GM12875 (cell line): ENCODE measurements at regions not wholly inside any gene's neighbourhood (a gene's known extent, or its start where the extent isn't known, plus 50 kb on each side); places are given as distances from the start of the nearest gene placed in this dataset.
"Not testable (repeated sequence)": the region's sequence is repeated elsewhere in the genome, so short reads cannot be mapped to it uniquely, and the experiment has no call there.

Source experiments
- H3K4me3 ChIP-seq: one replicate; pipeline ENCODE4 v1.5.1; 2011; ENCODE audit warnings: low read depth, low read length, control low read depth
- CTCF ChIP-seq: IDR thresholded peaks from 2 replicates; pipeline ENCODE4 v1.5.1; 2011; ENCODE audit warnings: low read depth, mild to moderate bottlenecking, control low read depth, inconsistent platforms, low read length, moderate library complexity, borderline replicate concordance; ENCODE audit not compliant: insufficient read depth

- no peak overlapping the region for H3K4me3 ChIP-seq
- no peak for TF ChIP-seq CTCF
These were observed 232.7 kb downstream of the DLL1 start for GRCh38 chr6:170057961-170058877.

GRCh38 chr6:170057034-170057734 is 233.7 kb downstream of the DLL1 start:
- no peak for TF ChIP-seq CTCF
- no peak overlapping the region for H3K4me3 ChIP-seq

- H3K4me3 ChIP-seq = no peak overlapping the region
These were observed 234.6 kb downstream of the DLL1 start for GRCh38 chr6:170056278-170056711.

GRCh38 chr6:170055797-170056196 is 235.1 kb downstream of the DLL1 start:
- not testable (repeated sequence) for H3K4me3 ChIP-seq

More at GRCh38 chr6:170056278-170056711, 234.6 kb downstream of the DLL1 start:
- TF ChIP-seq CTCF = no peak

- H3K4me3 ChIP-seq = no peak overlapping the region
- no peak for TF ChIP-seq CTCF
These were observed 236.8 kb downstream of the DLL1 start for GRCh38 chr6:170053966-170054661.

GRCh38 chr6:170052991-170053821 is 237.7 kb downstream of the DLL1 start:
- no peak for TF ChIP-seq CTCF
- H3K4me3 ChIP-seq = no peak overlapping the region
